ENCODE measurements at regions not wholly inside any gene's neighbourhood (a gene's known extent, or its start where the extent isn't known, plus 50 kb on each side); places are given as distances from the start of the nearest gene placed in this dataset.

- POLR2A ChIA-PET, result no interaction called here
Observed at GRCh38 chr2:134002921-134003320, 251.0 kb upstream of the MGAT5 start.

More at GRCh38 chr2:134002921-134003320, 251.0 kb upstream of the MGAT5 start:
- Histone ChIP-seq H2AFZ (ENCODE audit: control insufficient read depth, low read depth, low read length) (no peak overlapping the region), H3K4me2 (ENCODE audit: control insufficient read depth, insufficient read depth) (no peak overlapping the region), H3K27me3 (replicated peaks in 1 of 2; ENCODE audit: control insufficient read depth in 2 of 2, insufficient read depth in 2 of 2, low read length in 1 of 2) (no peaks in the 10 kb centered on the region), H3K36me3 (ENCODE audit: control insufficient read depth in 2 of 2, insufficient read depth in 2 of 2, low read length in 1 of 2) (no peaks in the 10 kb centered on the region), H4K20me1 (ENCODE audit: control insufficient read depth, insufficient read depth) (no peaks in the 10 kb centered on the region), H3K9me3 (replicated peaks; ENCODE audit: control insufficient read depth, insufficient read depth, low read length) (no peaks in the 10 kb centered on the region), H3K4me1 (ENCODE audit: control insufficient read depth, insufficient read depth, low read length) (no peaks in the 10 kb centered on the region), H3K27ac (ENCODE audit: control insufficient read depth, insufficient read depth) (no peak overlapping the region), H3K79me2 (ENCODE audit: control insufficient read depth, insufficient read depth, low read length) (no peaks in the 10 kb centered on the region), H3K9ac (ENCODE audit: control insufficient read depth, insufficient read depth, low read length) (no peak overlapping the region), H3K4me3 (no peak overlapping the region)
- no peak for ATAC-seq
- FAIRE-seq, result no peak
- SMC1A ChIA-PET (ENCODE audit: uncharacterized antibody, unreplicated experiment), result interaction anchor here (0.6 to 0.9 kb wide), 3 partner anchors 16 to 204 kb away, joined by 3 to 4 read pairs (median 3); no protein-coding TSS in a partner anchor
- WGBS (ENCODE audit: insufficient coverage, insufficient replicate concordance, low lambda C conversion rate, missing lambda C conversion rate), result 10% methylated on average over 1 of the region's 1 CpG
- CTCF ChIA-PET, result interaction anchor here (1.0 to 1.4 kb wide), 3 partner anchors 15 to 241 kb away, joined by 3 to 5 read pairs (median 3); no protein-coding TSS in a partner anchor
- no peak for TF ChIP-seq CBX5 (IDR thresholded peaks at IDR 0.05; ENCODE audit: low read depth)
- no peak for TF ChIP-seq ATF2 (IDR thresholded peaks at IDR 0.05; ENCODE audit: low read length)
- TF ChIP-seq NFXL1 (IDR thresholded peaks at IDR 0.05; ENCODE audit: borderline replicate concordance), result no peak
- no peak for TF ChIP-seq PKNOX1 (IDR thresholded peaks at IDR 0.05)
- no peak for TF ChIP-seq ZBTB33 (IDR thresholded peaks at IDR 0.05)
- no peak for TF ChIP-seq TARDBP (IDR thresholded peaks at IDR 0.05; ENCODE audit: borderline replicate concordance)
- TF ChIP-seq HDGF (IDR thresholded peaks at IDR 0.05), result no peak
- TF ChIP-seq PAX8 (IDR thresholded peaks at IDR 0.05), result no peak
- TF ChIP-seq TBL1XR1 (IDR thresholded peaks at IDR 0.05; ENCODE audit: low read depth, low read length), result no peak
- TF ChIP-seq WRNIP1 (IDR thresholded peaks at IDR 0.05; ENCODE audit: borderline replicate concordance, low read depth, low read length), result no peak
- TF ChIP-seq NR2C2 (IDR thresholded peaks at IDR 0.05; ENCODE audit: borderline replicate concordance, control insufficient read depth, insufficient read length, low read depth), result no peak
- no peak for TF ChIP-seq PRDM15 (CRISPR knock-in tag; IDR thresholded peaks at IDR 0.05)
- TF ChIP-seq MEF2A (IDR thresholded peaks at IDR 0.05; ENCODE audit: insufficient read depth, low read depth, low read length), result no peak
- no peak for TF ChIP-seq KDM1A (IDR thresholded peaks at IDR 0.05; ENCODE audit: borderline replicate concordance)
- intact Hi-C loops (cut with micrococcal nuclease; ENCODE audit: unreplicated experiment), result no loop called here
- BruUV-seq (replicated peaks), result no TSS peak
- RAD21 ChIA-PET (ENCODE audit: unreplicated experiment), result no interaction called here
- in situ Hi-C loops (cut with MboI), result no loop called here
- DNase-seq (ENCODE audit: low read depth, low spot score), result no peak

Data from GM12878 (cell line).